HG03457 (cell line): ENCODE measurements at regions not wholly inside any gene's neighbourhood (a gene's known extent, or its start where the extent isn't known, plus 50 kb on each side); places are given as distances from the start of the nearest gene placed in this dataset.

ENCODE experiments used
- ATAC-seq: cut with Tn5 transposase; IDR thresholded peaks from one replicate; pipeline ENCODE4 v1.9.1; 2021; ENCODE audit warnings: moderate number of reproducible peaks; ENCODE audit not compliant: unreplicated experiment

DNA sequence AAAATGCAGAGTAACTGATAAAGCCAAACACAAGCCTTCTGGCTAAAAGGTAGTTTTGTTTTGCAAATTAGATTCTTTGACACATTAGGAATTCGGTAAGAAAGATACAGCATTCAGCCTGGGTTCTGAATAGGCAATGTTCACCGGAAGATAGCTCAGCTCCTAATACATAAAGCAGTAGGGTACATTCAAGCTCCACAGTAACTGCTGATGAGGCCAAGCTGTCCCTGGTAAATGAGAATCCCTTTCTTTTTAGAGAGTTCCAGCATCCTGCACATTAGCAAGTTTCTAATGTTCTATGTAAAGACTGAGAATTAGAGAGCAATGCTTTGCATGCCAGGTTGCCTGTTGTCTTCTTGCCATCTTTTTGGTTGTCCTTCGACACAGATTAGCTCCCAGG lies 316.3 kb upstream of the SLC14A2 start:
- no peak for ATAC-seq

- no peak for ATAC-seq
These were observed 312.2 kb upstream of the SLC14A2 start for GRCh38 chr18:45303026-45303425.

GRCh38 chr18:45304558-45304957 lies 310.7 kb upstream of the SLC14A2 start:
- ATAC-seq: no peak

GRCh38 chr18:45312555-45313126 lies 302.6 kb upstream of the SLC14A2 start:
- no peak for ATAC-seq

DNA sequence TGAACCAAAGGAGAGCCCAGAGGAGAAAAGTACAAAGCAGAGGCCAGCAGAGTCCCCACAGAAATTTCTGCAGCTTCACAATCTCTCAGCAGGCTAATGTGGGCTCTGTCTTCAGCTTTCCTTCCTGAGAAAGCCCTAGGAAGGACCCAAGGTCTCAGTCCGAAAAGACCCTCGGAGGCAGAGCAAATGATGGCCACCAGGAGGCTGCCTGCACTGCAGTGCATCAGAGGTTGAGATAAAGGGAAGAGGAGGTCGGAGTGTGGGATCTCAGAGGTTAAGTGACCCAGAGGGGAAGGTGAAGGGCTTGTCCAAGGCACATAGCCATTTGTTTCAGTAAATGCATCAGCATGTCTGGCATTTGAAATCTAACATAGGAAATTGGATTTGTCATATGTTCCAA lies 299.1 kb upstream of the SLC14A2 start:
- ATAC-seq: no peak

DNA sequence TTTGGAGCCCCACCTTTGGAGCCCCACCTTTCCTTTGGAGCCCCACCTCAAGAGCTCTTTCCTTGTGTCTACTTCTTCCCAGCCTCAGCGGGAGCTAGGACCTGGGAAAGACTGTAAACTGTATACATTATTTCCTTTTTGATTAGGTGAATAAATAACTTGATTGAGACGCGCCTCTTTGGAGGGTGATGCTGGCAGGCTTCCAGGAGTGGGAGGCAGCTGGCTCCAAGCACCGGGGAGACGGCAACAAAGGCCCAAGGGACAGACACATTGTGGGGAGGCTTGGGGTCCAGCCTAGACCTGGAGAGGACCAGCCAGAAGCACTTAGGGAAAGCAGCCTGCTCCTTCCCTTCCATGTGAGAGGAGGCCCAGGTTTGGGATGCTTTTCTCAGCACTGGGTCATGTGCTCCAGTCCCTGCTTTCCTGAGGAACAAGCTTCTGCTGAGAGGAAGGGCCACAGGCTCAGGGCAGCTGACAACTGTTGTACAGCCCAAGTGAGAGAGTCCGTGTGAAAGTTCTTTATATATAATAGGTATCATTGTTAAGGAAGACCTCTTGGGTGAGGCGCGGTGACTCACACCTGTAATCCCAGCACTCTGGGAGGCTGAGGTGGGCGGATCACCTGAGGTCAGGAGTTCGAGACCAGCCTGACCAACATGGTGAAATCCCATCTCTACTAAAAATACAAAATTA lies 297.2 kb upstream of the SLC14A2 start:
- no peak for ATAC-seq

GRCh38 chr18:45320724-45321123 lies 294.6 kb upstream of the SLC14A2 start:
- ATAC-seq: no peak

- no peak for ATAC-seq
These were observed 293.8 kb upstream of the SLC14A2 start for GRCh38 chr18:45321520-45321919.

- ATAC-seq: no peak
These were observed 292.9 kb upstream of the SLC14A2 start for GRCh38 chr18:45322343-45322742.

GRCh38 chr18:45324101-45324494 lies 291.2 kb upstream of the SLC14A2 start:
- ATAC-seq: no peak

GRCh38 chr18:45324495-45325113 lies 290.7 kb upstream of the SLC14A2 start:
- ATAC-seq: no peak

DNA sequence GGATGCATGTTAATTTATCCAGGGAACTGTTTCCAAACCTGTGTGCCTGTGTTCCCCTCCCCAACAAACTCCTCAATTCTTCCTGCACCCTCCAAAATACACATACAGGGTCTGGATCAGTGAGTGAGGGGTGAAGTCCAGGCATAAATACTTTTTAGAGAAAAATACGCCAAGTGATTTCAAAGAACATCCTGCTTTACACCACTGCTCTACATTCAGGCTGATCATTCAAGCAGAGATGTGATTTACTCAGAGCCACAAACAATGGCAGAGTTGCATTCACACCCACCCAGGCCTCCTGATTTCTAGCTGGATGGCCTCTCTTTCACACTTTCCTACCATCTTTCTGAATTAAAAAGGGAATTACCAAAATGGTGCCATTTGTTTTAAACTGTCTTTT lies 289.5 kb upstream of the SLC14A2 start:
- no peak for ATAC-seq

DNA sequence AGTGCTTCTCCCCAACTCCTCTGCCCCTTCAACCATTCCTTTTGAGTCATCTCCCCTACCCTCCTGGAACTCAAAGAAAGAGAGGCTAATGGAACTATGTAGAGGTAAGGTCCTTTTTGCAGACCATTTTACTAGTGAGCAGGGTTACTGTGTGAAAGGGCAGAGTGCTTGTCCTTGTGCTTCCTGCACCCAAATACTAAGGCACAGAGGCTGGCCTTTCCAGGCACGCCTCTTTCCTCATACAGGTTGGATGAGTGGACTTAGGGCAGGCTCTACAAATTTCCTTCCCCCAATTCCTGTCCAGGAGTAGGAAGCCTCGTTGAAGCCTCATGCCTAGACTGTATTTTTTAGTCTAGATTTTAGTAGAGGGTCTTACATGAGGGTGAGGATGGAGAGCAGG lies 288.8 kb upstream of the SLC14A2 start:
- no peak for ATAC-seq

GRCh38 chr18:45328296-45328695 lies 287.0 kb upstream of the SLC14A2 start:
- ATAC-seq: no peak

- no peak for ATAC-seq
These were observed 286.5 kb upstream of the SLC14A2 start for GRCh38 chr18:45328811-45329210.

DNA sequence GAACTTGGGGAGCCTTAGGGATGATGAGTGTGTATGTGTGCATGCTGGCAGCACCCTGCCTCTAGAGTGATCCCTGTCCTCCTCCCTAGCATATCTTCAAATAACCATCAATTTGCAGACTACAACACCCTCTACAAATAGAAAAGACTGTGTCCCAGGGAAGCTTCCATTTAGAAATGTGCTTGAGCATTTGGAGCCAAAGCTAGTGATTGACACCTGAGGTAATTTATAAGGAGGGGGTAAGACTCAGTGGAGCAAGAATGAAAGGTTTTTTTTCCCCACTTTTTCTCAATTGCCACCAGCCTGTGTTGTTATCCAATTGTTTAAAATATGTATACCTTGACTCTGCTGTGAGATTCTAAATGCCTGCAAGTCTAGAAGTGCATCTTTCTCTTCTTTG lies 286.0 kb upstream of the SLC14A2 start:
- no peak for ATAC-seq

- no peak for ATAC-seq
These were observed 285.1 kb upstream of the SLC14A2 start for GRCh38 chr18:45330170-45330594.

- ATAC-seq: no peak
These were observed 282.4 kb upstream of the SLC14A2 start for GRCh38 chr18:45332871-45333270.

GRCh38 chr18:45334191-45334590 lies 281.1 kb upstream of the SLC14A2 start:
- ATAC-seq: no peak

DNA sequence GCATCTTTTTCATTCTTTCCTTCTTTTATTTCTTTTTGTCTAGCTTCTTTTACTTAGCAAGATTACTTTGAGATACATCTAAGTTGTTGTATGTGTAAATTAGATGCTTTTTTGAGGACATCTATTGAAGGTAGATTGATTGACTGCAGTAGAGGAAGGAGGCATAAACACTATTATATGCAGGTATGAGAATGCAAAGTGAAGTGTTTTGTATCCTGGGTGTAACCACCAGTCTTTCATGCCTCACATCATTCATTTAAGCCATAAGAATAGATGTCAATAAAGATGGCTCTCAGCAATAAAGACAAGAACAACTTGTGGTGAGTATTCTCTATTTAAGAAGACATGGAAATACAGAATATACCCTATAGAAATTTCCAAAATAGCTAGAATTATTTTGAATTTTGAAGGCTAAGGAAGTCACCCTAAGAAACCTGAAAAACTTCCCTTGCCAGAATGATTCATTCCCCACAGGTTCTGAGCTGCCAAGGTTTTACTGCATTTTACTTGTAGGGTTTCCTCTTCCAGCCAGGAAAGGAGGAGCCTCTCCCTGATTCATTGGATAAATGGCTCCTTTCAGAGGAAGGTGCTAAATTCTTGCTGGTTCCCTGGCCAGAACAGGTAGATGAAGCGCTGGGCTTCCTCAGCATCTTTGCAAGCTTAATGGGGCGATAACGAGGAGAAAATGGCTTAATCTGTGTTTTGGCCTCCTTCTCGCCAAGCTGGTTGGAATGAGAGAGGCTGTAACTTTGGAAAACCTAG lies 279.8 kb upstream of the SLC14A2 start:
- ATAC-seq: no peak

DNA sequence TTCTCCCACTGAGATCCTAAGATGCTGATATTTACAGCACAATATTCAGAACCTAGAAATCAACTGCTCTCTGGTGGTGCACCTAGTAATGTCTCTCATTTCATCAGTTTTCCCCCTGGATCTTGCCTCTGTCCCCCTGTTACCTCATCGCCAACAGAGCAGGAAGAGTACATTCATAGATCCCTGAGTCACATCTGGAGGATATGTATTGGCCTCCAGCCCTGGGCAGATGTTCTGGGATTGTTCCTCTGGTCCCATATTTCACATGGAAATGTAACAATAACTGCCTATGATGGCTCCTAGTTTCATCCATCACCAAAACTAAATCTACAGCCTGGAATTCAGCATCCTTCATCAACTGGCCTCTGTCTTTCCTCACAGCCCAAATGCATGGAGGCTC lies 278.8 kb upstream of the SLC14A2 start:
- ATAC-seq: no peak

GRCh38 chr18:45337477-45337876 lies 277.8 kb upstream of the SLC14A2 start:
- no peak for ATAC-seq
